GM10266 (cell line): ENCODE measurements at regions not wholly inside any gene's neighbourhood (a gene's known extent, or its start where the extent isn't known, plus 50 kb on each side); places are given as distances from the start of the nearest gene placed in this dataset.

ENCODE experiments used
- DNase-seq: peaks from one replicate; pipeline ENCODE4 v3.0.0; 2012; ENCODE audit errors: extremely low spot score
- TF ChIP-seq, protein P1 (sequence below): IDR thresholded peaks from 2 replicates; pipeline ENCODE4 v1.5.1; 2012; ENCODE audit warnings: mild to moderate bottlenecking, low read depth; ENCODE audit not compliant: control insufficient read depth, insufficient read depth; ENCODE audit errors: missing control alignments

DNA sequence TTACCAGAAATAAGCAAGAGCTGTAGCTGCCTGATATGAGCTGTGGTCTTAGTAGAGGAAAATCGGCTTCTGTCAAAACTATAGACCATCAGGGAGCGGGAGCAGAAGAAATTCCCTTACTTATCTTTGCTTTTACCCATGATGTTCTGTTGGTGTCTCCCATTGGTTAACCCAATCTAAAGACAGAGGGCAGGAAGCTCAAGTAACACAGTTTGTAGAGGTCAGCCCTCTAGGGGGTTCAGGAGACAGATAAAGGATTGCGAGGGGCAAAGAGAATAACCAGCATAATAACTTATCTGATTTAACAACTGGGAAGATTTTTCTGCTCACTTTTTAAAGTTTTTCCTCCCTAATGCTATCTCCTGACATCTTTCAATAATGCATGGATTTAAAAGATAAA is 142.4 kb downstream of the NTMT2 start:
- TF ChIP-seq, protein P1, sequence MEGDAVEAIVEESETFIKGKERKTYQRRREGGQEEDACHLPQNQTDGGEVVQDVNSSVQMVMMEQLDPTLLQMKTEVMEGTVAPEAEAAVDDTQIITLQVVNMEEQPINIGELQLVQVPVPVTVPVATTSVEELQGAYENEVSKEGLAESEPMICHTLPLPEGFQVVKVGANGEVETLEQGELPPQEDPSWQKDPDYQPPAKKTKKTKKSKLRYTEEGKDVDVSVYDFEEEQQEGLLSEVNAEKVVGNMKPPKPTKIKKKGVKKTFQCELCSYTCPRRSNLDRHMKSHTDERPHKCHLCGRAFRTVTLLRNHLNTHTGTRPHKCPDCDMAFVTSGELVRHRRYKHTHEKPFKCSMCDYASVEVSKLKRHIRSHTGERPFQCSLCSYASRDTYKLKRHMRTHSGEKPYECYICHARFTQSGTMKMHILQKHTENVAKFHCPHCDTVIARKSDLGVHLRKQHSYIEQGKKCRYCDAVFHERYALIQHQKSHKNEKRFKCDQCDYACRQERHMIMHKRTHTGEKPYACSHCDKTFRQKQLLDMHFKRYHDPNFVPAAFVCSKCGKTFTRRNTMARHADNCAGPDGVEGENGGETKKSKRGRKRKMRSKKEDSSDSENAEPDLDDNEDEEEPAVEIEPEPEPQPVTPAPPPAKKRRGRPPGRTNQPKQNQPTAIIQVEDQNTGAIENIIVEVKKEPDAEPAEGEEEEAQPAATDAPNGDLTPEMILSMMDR = no peak

DNA sequence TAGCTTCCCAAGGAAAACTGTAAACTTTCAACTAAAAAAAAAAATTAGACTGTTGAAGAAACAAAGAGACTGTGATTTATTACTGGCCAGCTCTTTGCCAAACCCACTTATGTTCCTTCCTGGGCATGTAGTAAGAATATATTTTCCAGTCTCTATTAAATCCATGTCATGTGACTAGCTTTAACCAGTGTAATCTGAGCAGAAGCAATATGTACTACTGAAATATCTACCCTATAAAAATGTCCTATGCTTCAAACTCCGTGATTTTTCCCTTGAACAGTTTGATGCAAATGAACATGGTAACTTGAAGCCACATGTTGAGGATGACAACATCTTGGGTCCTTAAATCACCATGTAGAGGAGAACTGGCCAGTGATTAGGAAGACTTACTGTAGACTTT is 144.5 kb downstream of the NTMT2 start:
- TF ChIP-seq, protein P1 = no peak
- no peak for DNase-seq

More for the DNA sequence above, 142.4 kb downstream of the NTMT2 start:
- DNase-seq = no peak

DNA sequence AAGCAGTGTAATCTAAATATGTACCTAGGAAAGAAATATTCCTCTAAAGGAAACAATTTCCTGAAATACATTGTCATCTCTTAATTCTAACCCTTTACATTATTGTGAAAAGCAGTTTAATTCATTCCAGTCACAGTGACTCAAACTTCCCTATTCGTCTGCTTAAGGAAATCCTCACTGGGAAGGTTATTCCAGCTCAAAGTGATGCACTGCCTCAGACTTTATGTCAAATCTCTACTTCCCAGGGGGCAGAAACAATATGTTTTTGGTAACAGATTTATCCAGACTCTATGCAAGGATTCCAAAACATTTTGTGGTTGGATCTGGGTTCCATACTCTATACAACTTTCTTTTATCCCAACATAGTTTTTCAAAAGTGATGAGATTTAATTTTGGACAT is 145.2 kb downstream of the NTMT2 start:
- TF ChIP-seq, protein P1 = no peak
- no peak for DNase-seq

DNA sequence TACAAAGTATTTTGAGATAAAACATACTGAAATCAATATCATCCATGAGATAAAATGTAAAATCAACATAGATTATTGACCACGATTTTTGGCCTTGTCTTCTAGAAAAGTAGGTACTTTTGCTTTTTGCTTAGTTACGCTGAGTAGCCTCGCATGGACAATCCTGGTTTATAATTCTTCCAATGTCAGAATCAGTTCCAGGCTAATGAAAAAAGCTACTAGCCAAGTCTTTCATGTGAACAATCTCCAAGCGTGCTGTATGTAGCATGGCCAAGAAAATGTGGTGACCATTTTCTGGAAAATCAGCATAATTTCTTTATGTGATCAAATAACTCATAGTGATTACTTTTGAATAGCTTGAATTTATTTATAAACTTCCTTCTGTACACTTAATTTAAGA is 145.8 kb downstream of the NTMT2 start:
- no peak for DNase-seq
- TF ChIP-seq, protein P1 = no peak

DNA sequence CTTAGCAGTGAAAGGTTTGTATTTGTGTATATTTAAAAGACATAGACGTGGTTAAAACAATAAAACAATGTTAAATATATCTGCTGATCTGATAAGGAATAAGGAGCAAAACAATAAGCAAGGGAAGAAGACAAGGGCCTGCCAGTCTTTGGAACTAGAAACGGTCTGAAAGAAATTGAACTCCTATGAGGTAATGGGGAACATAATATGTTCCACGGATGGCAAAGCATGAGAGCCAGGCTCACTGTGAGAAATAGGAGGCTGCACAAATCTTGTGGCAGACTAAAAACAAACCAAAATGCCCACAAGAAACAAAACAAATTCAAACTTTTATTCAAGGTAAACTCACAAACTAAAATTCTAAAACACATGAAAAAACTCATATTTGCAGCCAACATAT is 150.5 kb downstream of the NTMT2 start:
- DNase-seq = no peak
- TF ChIP-seq, protein P1 = no peak

DNA sequence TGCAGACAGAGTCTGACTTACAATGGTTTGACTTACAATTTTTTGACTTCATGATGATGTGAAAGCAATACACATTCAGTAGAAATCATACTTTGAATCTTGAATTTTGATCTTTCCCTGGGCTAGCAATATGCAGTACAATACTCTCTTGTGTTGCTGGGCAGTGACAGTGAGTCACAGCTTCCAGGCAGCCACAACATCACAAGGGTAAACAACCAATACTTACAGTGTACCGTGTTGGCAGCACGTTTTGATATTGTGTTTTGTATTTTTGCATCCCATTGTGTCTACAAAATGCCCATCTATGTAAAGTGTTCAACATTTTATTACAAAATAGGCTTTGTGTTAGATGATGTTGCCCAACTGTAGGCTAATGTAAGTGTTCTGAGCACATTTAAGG is 150.9 kb downstream of the NTMT2 start:
- no peak for DNase-seq
- TF ChIP-seq, protein P1 = no peak

DNA sequence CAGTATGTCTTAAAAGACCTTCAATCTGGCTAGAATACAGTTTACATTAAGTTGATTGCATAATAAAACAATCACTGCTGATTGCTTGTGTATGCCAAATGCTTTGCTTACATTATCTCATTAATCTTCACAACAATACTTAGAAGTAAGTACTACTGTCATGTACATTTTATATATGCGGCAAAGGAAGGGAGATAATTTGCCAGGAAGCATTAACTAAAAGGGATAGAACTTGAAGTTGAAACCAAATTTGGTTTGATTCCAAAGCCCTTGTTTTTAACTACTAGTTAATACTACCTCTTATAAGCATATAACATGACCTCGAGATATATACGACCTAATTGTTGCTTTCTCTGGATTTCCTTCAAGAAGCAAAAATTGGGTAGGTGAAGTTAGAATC is 155.8 kb downstream of the NTMT2 start:
- no peak for DNase-seq
- TF ChIP-seq, protein P1 = no peak
